ENCODE measurements at regions not wholly inside any gene's neighbourhood (a gene's known extent, or its start where the extent isn't known, plus 50 kb on each side); places are given as distances from the start of the nearest gene placed in this dataset.

DNA sequence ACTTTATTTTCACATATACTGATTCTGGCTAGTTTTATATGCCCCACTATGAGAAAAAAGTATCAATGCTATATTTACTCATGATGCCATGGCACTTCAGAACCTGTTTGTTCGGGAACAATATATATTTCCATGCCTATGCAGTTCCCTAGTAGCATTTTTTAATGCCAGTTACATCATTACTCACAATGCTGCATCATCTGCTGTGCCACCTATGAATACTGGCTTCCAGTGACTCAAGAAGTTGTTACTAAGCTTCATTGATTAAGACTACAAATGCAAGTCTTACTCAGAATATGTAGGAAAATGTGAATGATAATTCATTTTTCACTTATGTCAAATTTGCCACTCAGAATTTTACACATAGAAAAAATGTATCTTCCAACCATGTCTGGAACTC lies 97.9 kb downstream of the MAFB start:
- Histone ChIP-seq H3K27ac (no peak overlapping the region), H3K27me3 (peaks cover 3 to 31% (median 15%) of the 10 kb centered on the region in 7 donors), H3K36me3 (no peaks in the 10 kb centered on the region), H3K4me1 (no peaks in the 10 kb centered on the region), H3K9me3 (peaks cover 0 to 5% (median 0%) of the 10 kb centered on the region in 11 donors), H3K4me3 (no peak overlapping the region)
- intact Hi-C loops (cut with DNase I), result no loop called here
- WGBS, 2 donors, result 51 to 60% methylated on average over 1 of the region's 1 CpG
- ATAC-seq, result no peak
- TF ChIP-seq, protein P1, sequence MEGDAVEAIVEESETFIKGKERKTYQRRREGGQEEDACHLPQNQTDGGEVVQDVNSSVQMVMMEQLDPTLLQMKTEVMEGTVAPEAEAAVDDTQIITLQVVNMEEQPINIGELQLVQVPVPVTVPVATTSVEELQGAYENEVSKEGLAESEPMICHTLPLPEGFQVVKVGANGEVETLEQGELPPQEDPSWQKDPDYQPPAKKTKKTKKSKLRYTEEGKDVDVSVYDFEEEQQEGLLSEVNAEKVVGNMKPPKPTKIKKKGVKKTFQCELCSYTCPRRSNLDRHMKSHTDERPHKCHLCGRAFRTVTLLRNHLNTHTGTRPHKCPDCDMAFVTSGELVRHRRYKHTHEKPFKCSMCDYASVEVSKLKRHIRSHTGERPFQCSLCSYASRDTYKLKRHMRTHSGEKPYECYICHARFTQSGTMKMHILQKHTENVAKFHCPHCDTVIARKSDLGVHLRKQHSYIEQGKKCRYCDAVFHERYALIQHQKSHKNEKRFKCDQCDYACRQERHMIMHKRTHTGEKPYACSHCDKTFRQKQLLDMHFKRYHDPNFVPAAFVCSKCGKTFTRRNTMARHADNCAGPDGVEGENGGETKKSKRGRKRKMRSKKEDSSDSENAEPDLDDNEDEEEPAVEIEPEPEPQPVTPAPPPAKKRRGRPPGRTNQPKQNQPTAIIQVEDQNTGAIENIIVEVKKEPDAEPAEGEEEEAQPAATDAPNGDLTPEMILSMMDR (IDR thresholded peaks at IDR 0.05), result no peak
- DNase-seq, result no peak

DNA sequence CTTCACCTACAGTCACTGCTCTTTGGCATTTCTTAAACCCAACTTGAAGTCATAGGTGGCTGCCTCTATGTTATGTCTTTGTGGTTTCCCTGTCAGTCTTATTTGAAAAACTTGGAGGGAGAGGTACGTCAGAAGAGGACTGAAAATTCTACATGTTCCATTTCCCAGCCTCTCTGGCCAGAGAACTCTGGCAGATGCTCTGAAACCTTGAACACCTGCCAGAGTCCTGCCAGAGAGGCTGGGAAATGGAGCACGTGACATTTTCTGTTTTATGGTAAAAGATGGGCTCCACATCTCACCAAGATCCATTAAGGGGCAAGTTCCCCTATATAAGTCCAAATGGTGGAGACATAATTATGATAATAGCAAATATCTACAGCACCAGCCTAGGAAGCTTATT lies 99.5 kb downstream of the MAFB start:
- peaks cover 3 to 31% (median 13%) of the 10 kb centered on the region in 7 donors for H3K27me3 ChIP-seq
- H3K36me3 ChIP-seq, result no peaks in the 10 kb centered on the region
- H3K27ac ChIP-seq, result no peak overlapping the region
- TF ChIP-seq, protein P1 (IDR thresholded peaks at IDR 0.05), result no peak
- DNase-seq, result no peak
- intact Hi-C loops (cut with DNase I), result no loop called here
- 59 to 71% methylated on average over 2 of the region's 2 CpGs for WGBS, 2 donors
- no peak overlapping the region for H3K4me3 ChIP-seq
- peaks cover 0 to 3% (median 0%) of the 10 kb centered on the region in 9 donors for H3K4me1 ChIP-seq
- peaks cover 0 to 5% (median 0%) of the 10 kb centered on the region in 11 donors for H3K9me3 ChIP-seq
- ATAC-seq, result no peak

DNA sequence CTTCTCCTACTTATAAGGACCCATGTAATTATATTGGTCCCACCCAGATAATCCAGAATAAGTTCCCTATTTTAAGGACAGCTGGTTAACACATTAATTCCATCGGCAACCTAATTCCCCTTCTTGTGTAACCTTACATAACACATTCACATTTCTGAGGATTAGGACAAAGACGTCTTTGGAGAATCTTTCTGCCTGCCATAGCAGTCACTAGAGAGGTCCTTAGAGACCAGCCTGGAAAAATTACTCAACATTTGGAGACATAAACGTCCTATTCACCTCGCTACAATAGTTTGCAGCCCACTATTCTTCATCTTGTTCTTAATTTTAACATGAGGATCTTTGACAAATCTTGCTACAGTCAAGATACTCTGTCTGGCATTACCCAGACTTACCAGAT lies 100.1 kb downstream of the MAFB start:
- intact Hi-C loops (cut with DNase I), result no loop called here
- Histone ChIP-seq H3K9me3 (peaks cover 0 to 5% (median 0%) of the 10 kb centered on the region in 11 donors), H3K27ac (no peak overlapping the region), H3K4me3 (no peak overlapping the region), H3K4me1 (peaks cover 0 to 9% (median 2%) of the 10 kb centered on the region in 9 donors), H3K27me3 (peaks cover 3 to 28% (median 13%) of the 10 kb centered on the region in 7 donors), H3K36me3 (no peaks in the 10 kb centered on the region)
- no peak for DNase-seq
- 57% methylated on average over 4 of the region's 4 CpGs for WGBS, 2 donors
- ATAC-seq, result no peak
- TF ChIP-seq, protein P1 (IDR thresholded peaks at IDR 0.05), result no peak

DNA sequence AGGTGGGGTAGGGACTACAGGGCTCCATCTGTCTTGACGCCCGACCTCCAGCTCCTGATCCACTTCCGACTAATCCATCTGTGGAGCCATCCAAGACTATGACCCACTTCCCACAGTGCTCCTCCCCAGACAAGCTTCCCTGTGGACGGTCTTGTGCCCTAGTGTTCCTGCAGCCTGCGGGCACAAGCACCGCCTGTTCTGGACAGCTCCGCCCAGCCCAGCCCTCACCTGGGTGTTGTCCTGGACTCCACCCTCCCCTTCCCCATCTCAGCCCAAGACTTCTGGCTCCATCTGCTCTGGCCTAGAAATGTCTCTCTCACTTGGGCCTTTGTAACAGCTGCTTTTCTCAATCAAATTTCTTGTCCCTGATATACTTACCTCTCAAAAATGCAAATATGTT lies 102.0 kb downstream of the MAFB start:
- intact Hi-C loops (cut with DNase I), result no loop called here
- H3K36me3 ChIP-seq, result no peaks in the 10 kb centered on the region
- no peak for DNase-seq
- H3K27me3 ChIP-seq, result peaks cover 3 to 20% (median 13%) of the 10 kb centered on the region in 7 donors
- 72 to 85% methylated on average over 7 of the region's 7 CpGs for WGBS, 2 donors
- no peak for ATAC-seq
- TF ChIP-seq, protein P1 (IDR thresholded peaks at IDR 0.05), result no peak
- no peak overlapping the region for H3K4me3 ChIP-seq
- H3K27ac ChIP-seq, result no peak overlapping the region
- H3K4me1 ChIP-seq, result peaks cover 0 to 22% (median 8%) of the 10 kb centered on the region in 9 donors
- peaks cover 0 to 5% (median 0%) of the 10 kb centered on the region in 11 donors for H3K9me3 ChIP-seq
